Duodenal mucosa (tissue), 2 donors: ENCODE measurements at regions not wholly inside any gene's neighbourhood (a gene's known extent, or its start where the extent isn't known, plus 50 kb on each side); places are given as distances from the start of the nearest gene placed in this dataset.
"Not testable (repeated sequence)": the region's sequence is repeated elsewhere in the genome, so short reads cannot be mapped to it uniquely, and the experiment has no call there.

Source experiments
- H3K27ac ChIP-seq: one replicate; pipeline ENCODE4 v1.7.0; 2013; ENCODE audit warnings: low read depth, low read length
- H3K27me3 ChIP-seq, 2 donors: one replicate each; pipeline ENCODE4 v1.7.0; 2013; ENCODE audit warnings: low read length in 2 of 2, control low read depth in 1 of 2; ENCODE audit not compliant: insufficient read depth in 2 of 2, control insufficient read depth in 1 of 2
- H3K36me3 ChIP-seq, 2 donors: one replicate each; pipeline ENCODE4 v1.7.0; 2013; ENCODE audit warnings: low read length in 2 of 2, control low read depth in 1 of 2; ENCODE audit not compliant: insufficient read depth in 2 of 2, control insufficient read depth in 1 of 2
- H3K4me1 ChIP-seq, 2 donors: one replicate each; pipeline ENCODE4 v1.7.0; 2013; ENCODE audit warnings: low read length in 2 of 2, control low read depth in 1 of 2; ENCODE audit not compliant: insufficient read depth in 2 of 2, control insufficient read depth in 1 of 2
- H3K4me3 ChIP-seq, 2 donors: one replicate each; pipeline ENCODE4 v1.7.0; 2013; ENCODE audit warnings: low read length in 2 of 2, low read depth in 1 of 2
- H3K9ac ChIP-seq, 2 donors: one replicate each; pipeline ENCODE4 v1.7.0; 2013; ENCODE audit warnings: low read length in 2 of 2, low read depth in 1 of 2
- H3K9me3 ChIP-seq, 2 donors: one replicate each; pipeline ENCODE4 v1.7.0; 2013; ENCODE audit warnings: low read length in 2 of 2, control low read depth in 1 of 2; ENCODE audit not compliant: control insufficient read depth in 1 of 2

DNA sequence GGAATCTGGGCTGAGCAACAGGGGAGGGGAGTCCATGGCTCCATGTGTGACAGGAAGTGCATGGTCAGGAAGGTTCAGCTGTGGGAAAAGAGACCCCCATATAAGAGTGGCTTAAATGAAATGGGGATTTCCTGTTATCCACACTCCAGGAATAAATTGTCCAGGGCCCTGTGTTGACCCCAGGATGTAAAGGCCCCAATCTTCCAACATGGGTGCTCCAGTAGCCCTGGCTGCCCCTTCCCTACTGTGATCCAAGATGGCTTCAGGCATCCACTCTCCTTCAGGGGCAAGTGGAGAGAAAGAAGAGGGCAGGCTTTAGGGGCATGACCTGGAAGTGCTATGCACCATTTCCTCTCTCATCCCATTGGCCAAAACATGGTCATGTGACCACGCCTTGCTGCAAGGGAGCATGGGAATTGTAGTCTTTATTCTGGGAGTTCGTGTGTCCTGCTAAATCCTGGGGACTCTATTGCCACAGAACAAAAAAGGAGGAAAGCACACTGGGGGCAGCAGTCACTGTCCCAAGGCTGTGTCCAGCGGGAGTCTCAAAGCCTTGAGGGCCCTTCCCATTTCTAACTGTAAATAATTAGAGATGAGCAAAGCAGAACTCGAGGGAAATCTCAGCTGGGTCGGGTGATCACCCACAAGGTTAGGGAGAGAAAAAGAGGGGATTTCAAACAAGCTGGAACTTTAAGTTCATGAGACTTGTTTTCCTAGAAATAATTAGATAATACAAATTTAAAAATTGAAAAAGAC lies 289.2 kb downstream of the ADGRD1 start:
- H3K36me3 ChIP-seq = no peaks in the 10 kb centered on the region
- H3K9me3 ChIP-seq = peaks cover 0 to 7% of the 10 kb centered on the region in 2 donors
- no peak overlapping the region for H3K27ac ChIP-seq
- no peaks in the 10 kb centered on the region for H3K4me1 ChIP-seq
- no peak overlapping the region for H3K4me3 ChIP-seq
- H3K9ac ChIP-seq = no peak overlapping the region
- no peaks in the 10 kb centered on the region for H3K27me3 ChIP-seq

GRCh38 chr12:131244157-131244688 lies 290.5 kb downstream of the ADGRD1 start:
- not testable (repeated sequence) for H3K27me3 ChIP-seq, H3K4me3 ChIP-seq, H3K27ac ChIP-seq, H3K9ac ChIP-seq, H3K9me3 ChIP-seq, H3K36me3 ChIP-seq, H3K4me1 ChIP-seq

GRCh38 chr12:131245161-131245560 lies 291.5 kb downstream of the ADGRD1 start:
- not testable (repeated sequence) for H3K9me3 ChIP-seq, H3K9ac ChIP-seq, H3K27ac ChIP-seq, H3K36me3 ChIP-seq, H3K27me3 ChIP-seq, H3K4me3 ChIP-seq, H3K4me1 ChIP-seq

- no peaks in the 10 kb centered on the region for H3K27me3 ChIP-seq
- H3K9ac ChIP-seq = no peak overlapping the region
- no peak overlapping the region for H3K4me3 ChIP-seq
- no peak overlapping the region for H3K27ac ChIP-seq
- peaks cover 0 to 7% of the 10 kb centered on the region in 2 donors for H3K9me3 ChIP-seq
- H3K36me3 ChIP-seq = no peaks in the 10 kb centered on the region
- no peaks in the 10 kb centered on the region for H3K4me1 ChIP-seq
Observed at GRCh38 chr12:131245564-131246355, 292.1 kb downstream of the ADGRD1 start.

DNA sequence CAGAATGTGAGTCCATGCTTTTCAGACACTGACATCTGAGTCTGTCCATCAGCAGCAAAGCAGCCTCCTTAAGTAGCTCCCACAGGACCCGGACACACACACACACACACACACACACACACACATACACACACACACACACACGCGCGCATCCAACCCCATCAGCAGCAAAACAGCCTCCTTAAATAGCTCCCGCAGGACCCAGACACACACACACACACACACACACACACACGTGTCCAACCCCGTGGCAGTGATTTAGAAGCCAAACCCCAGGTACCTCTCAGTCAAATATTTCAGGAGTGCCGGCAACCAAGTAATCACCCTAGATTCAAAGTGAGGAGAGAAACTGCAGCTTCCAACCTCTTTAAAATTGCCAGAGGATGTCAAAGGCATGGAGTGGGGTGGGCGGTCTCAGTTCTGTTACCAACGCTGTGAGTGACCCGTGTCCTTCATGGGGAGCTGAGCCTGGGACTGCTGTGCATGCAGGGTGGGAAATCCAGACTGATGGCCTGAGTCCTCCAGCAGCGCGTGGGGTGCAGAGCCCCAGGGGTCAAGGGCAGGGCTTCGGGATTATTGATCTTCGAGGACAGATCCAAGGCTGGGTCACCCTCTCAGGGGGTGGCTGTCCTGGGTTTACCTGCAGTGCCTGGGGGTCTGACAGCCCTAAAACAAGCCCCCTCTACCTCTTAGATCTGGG lies 293.5 kb downstream of the ADGRD1 start:
- H3K27me3 ChIP-seq, H3K36me3 ChIP-seq, H3K4me1 ChIP-seq, H3K4me3 ChIP-seq, H3K9me3 ChIP-seq, H3K27ac ChIP-seq, H3K9ac ChIP-seq: not testable (repeated sequence)

DNA sequence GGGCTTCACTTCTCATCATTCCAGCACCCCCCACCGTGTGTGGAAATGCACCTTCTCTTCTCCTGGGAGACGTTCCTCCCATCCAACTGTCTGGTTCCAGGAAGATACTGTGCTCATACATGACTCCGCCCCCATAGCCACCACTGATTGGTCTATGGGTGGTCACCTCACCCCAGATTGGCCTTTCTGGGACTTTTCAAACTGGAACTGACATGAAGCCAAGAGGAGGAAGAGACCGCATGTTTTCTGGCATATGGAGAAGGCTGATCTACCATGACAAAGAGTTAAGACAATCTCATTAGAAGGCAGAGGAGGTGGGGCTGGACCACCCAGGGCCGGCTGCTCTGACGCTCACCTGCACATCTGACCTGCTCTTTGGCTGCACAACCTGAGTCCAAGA lies 294.2 kb downstream of the ADGRD1 start:
- not testable (repeated sequence) for H3K4me3 ChIP-seq, H3K27me3 ChIP-seq, H3K9me3 ChIP-seq, H3K4me1 ChIP-seq, H3K9ac ChIP-seq, H3K27ac ChIP-seq, H3K36me3 ChIP-seq

- H3K4me3 ChIP-seq = no peak overlapping the region
- no peaks in the 10 kb centered on the region for H3K36me3 ChIP-seq
- H3K9ac ChIP-seq = no peak overlapping the region
- H3K27me3 ChIP-seq = no peaks in the 10 kb centered on the region
- H3K4me1 ChIP-seq = no peaks in the 10 kb centered on the region
- no peaks in the 10 kb centered on the region for H3K9me3 ChIP-seq
- no peak overlapping the region for H3K27ac ChIP-seq
Observed at GRCh38 chr12:131249246-131250027, 295.7 kb downstream of the ADGRD1 start.

DNA sequence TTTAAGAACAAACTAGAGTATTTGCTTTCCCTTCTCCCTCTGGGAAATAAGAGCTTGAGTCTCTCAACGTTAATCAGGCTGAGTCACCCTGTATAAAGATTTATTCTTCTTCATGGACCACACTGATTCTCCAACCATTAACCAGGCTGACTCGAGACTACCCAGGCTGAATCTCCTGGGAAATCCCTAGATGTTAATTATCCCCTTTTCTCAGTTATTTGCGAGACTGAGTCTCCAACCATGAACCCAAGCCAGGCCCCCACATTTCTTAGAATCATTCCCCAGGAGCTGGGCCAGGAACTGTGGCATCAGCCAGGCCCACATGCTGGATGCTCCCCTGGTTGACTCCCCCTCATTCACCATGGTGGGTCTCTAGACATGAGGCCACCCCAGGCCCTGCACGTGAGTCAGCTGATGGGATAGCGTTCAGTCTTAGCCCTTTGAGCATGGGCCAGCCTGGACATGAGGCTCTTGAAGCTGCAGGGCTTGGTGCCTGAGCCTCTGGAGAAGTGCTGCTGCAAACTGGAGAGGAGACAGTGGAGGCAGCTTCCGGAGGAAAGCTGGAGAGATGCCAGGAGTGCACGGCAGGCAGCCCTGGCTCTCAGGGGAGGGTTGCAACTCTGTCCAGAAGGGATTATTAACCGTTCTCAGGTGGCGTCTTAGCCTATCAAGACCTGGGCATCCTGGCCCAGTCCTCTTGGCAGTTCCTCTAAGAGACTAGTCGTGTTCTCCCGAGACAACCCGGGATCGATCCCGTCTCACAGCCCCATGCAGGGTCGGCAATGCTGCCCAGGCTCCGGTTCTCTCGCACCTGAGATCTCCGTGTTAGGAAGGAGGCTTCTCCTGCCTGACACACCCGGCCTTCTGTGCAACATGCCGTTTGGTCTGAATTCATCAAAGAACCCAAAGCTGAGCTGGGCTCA lies 296.6 kb downstream of the ADGRD1 start:
- H3K9me3 ChIP-seq = no peaks in the 10 kb centered on the region
- no peaks in the 10 kb centered on the region for H3K36me3 ChIP-seq
- no peaks in the 10 kb centered on the region for H3K27me3 ChIP-seq
- no peak overlapping the region for H3K27ac ChIP-seq
- no peak overlapping the region for H3K9ac ChIP-seq
- H3K4me3 ChIP-seq = no peak overlapping the region
- no peaks in the 10 kb centered on the region for H3K4me1 ChIP-seq

- Histone ChIP-seq H3K27ac (no peak overlapping the region), H3K27me3 (no peaks in the 10 kb centered on the region), H3K36me3 (no peaks in the 10 kb centered on the region), H3K9ac (no peak overlapping the region), H3K4me1 (no peaks in the 10 kb centered on the region), H3K4me3 (no peak overlapping the region), H3K9me3 (no peaks in the 10 kb centered on the region)
Observed at GRCh38 chr12:131250951-131251315, 297.2 kb downstream of the ADGRD1 start.
